Keratinocyte (primary cell): ENCODE measurements at regions not wholly inside any gene's neighbourhood (a gene's known extent, or its start where the extent isn't known, plus 50 kb on each side); places are given as distances from the start of the nearest gene placed in this dataset.

Source experiments
- DNase-seq: peaks from one replicate; pipeline ENCODE4 v3.0.0-alpha.2; 2011; ENCODE audit warnings: low read depth, missing footprints, low spot score
- FAIRE-seq: peaks from 2 replicates; lab custom pipeline; 2011; peaks lifted over from hg19 to GRCh38; lab: Jason Lieb, UNC
- H2AFZ ChIP-seq: 2 replicates; pipeline ENCODE4 v1.6.0; 2012; ENCODE audit warnings: low read length, control low read depth, inconsistent platforms; ENCODE audit not compliant: control insufficient read depth
- H3K27ac ChIP-seq: 2 replicates; pipeline ENCODE4 v1.5.1; 2011; ENCODE audit warnings: low read length; ENCODE audit not compliant: control insufficient read depth, insufficient read depth
- H3K27me3 ChIP-seq: 3 replicates; pipeline ENCODE4 v1.6.0; 2011; ENCODE audit warnings: low read length; ENCODE audit not compliant: control insufficient read depth, insufficient read depth; ENCODE audit errors: extremely low read depth
- H3K36me3 ChIP-seq, 2 experiments: 2 replicates in 1 of 2; 3 replicates in 1 of 2; pipeline ENCODE4 v1.5.1; 2011; ENCODE audit warnings: low read length in 2 of 2, mild to moderate bottlenecking in 1 of 2; ENCODE audit not compliant: control insufficient read depth in 2 of 2, insufficient read depth in 2 of 2; ENCODE audit errors: extremely low read depth in 1 of 2
- H3K4me1 ChIP-seq: 3 replicates; pipeline ENCODE4 v1.5.1; 2011; ENCODE audit warnings: low read length; ENCODE audit not compliant: control insufficient read depth, insufficient read depth; ENCODE audit errors: extremely low read depth
- H3K4me2 ChIP-seq: 3 replicates; pipeline ENCODE4 v1.6.0; 2011; ENCODE audit warnings: low read depth, low read length; ENCODE audit not compliant: control insufficient read depth, insufficient read depth; ENCODE audit errors: extremely low read depth
- H3K4me3 ChIP-seq, 3 experiments: fragments of 200-600 bp in 1 of 3; sonication (generic) in 1 of 3; 2 replicates in 2 of 3; 3 replicates in 1 of 3; pipeline ENCODE4 v1.5.1; 2011 to 2016; ENCODE audit warnings: low read length in 3 of 3, mild to moderate bottlenecking in 3 of 3, control low read depth in 2 of 3, inconsistent platforms in 1 of 3, low read depth in 1 of 3, mixed read lengths in 1 of 3, mixed run types in 1 of 3, moderate library complexity in 1 of 3; ENCODE audit not compliant: control insufficient read depth in 2 of 3, insufficient read depth in 2 of 3; ENCODE audit errors: extremely low read depth in 1 of 3
- H3K79me2 ChIP-seq: 2 replicates; pipeline ENCODE4 v1.6.0; 2012; ENCODE audit warnings: low read length; ENCODE audit not compliant: control insufficient read depth, insufficient read depth
- H3K9ac ChIP-seq: 3 replicates; pipeline ENCODE4 v1.6.0; 2011; ENCODE audit warnings: low read length; ENCODE audit not compliant: control insufficient read depth, insufficient read depth; ENCODE audit errors: extremely low read depth
- H3K9me1 ChIP-seq: 3 replicates; pipeline ENCODE4 v1.6.0; 2011; ENCODE audit warnings: low read length; ENCODE audit not compliant: control insufficient read depth, insufficient read depth; ENCODE audit errors: extremely low read depth
- H3K9me3 ChIP-seq: 2 replicates; pipeline ENCODE4 v1.5.1; 2012; ENCODE audit warnings: low read depth, low read length; ENCODE audit not compliant: control insufficient read depth
- H4K20me1 ChIP-seq: 3 replicates; pipeline ENCODE4 v1.6.0; 2011; ENCODE audit warnings: low read length; ENCODE audit not compliant: control insufficient read depth, insufficient read depth; ENCODE audit errors: extremely low read depth
- EZH2 ChIP-seq: IDR thresholded peaks from one replicate; pipeline ENCODE4 v1.6.1; 2012; ENCODE audit warnings: inconsistent platforms, mild to moderate bottlenecking, low read length, moderate library complexity
- dilution Hi-C: fragments of 300-500 bp; cut with MboI; formaldehyde crosslinking; loops from one replicate; pipeline ENCODE4 v1.7.0; 2020; ENCODE audit warnings: low sequenced_read_pairs; ENCODE audit not compliant: extremely low pct_ligation_motif_present
- TF ChIP-seq, protein P1 (sequence below), 3 experiments: IDR thresholded peaks in 1 of 3; conservative IDR thresholded peaks in 1 of 3; optimal IDR thresholded peaks in 1 of 3; 2 replicates in 2 of 3; 3 replicates in 1 of 3; pipeline versions ENCODE3 to v1.5.1; 2011; ENCODE audit warnings: low read length in 3 of 3, mild to moderate bottlenecking in 3 of 3, moderate library complexity in 2 of 3, control low read depth in 1 of 3, inconsistent platforms in 1 of 3; ENCODE audit not compliant: insufficient read depth in 2 of 3; ENCODE audit errors: extremely low read depth in 1 of 3

GRCh38 chr20:56860413-56860812 is 231.3 kb downstream of the TFAP2C start:
- no peak overlapping the region for H3K4me3 ChIP-seq
- H3K4me2 ChIP-seq: no peak overlapping the region
- H3K36me3 ChIP-seq: no peaks in the 10 kb centered on the region
- DNase-seq (no peak), FAIRE-seq (no peak)
- H2AFZ ChIP-seq: no peak overlapping the region
- no peaks in the 10 kb centered on the region for H3K9me3 ChIP-seq
- dilution Hi-C loops: no loop called here
- TF ChIP-seq, protein P1, sequence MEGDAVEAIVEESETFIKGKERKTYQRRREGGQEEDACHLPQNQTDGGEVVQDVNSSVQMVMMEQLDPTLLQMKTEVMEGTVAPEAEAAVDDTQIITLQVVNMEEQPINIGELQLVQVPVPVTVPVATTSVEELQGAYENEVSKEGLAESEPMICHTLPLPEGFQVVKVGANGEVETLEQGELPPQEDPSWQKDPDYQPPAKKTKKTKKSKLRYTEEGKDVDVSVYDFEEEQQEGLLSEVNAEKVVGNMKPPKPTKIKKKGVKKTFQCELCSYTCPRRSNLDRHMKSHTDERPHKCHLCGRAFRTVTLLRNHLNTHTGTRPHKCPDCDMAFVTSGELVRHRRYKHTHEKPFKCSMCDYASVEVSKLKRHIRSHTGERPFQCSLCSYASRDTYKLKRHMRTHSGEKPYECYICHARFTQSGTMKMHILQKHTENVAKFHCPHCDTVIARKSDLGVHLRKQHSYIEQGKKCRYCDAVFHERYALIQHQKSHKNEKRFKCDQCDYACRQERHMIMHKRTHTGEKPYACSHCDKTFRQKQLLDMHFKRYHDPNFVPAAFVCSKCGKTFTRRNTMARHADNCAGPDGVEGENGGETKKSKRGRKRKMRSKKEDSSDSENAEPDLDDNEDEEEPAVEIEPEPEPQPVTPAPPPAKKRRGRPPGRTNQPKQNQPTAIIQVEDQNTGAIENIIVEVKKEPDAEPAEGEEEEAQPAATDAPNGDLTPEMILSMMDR (optimal IDR thresholded peaks at IDR 0.05 in 1 of 3, IDR thresholded peaks at IDR 0.05 in 1 of 3, conservative IDR thresholded peaks at IDR 0.05 in 1 of 3; ENCODE audit: extremely low read depth in 1 of 3, insufficient read depth in 2 of 3, low read length in 3 of 3): no peak
- TF ChIP-seq EZH2: no peak
- no peaks in the 10 kb centered on the region for H4K20me1 ChIP-seq
- H3K9ac ChIP-seq: no peak overlapping the region
- H3K27me3 ChIP-seq: peaks cover 7% of the 10 kb centered on the region
- no peaks in the 10 kb centered on the region for H3K9me1 ChIP-seq
- no peaks in the 10 kb centered on the region for H3K79me2 ChIP-seq
- H3K4me1 ChIP-seq: no peaks in the 10 kb centered on the region
- H3K27ac ChIP-seq: no peak overlapping the region

GRCh38 chr20:56861590-56861989 is 232.5 kb downstream of the TFAP2C start:
- no peak overlapping the region for H3K4me3 ChIP-seq
- no peaks in the 10 kb centered on the region for H3K9me3 ChIP-seq
- H3K4me1 ChIP-seq: no peaks in the 10 kb centered on the region
- H3K9ac ChIP-seq: no peak overlapping the region
- no peak overlapping the region for H3K4me2 ChIP-seq
- H4K20me1 ChIP-seq: no peaks in the 10 kb centered on the region
- dilution Hi-C loops: no loop called here
- no peak overlapping the region for H3K27ac ChIP-seq
- no peaks in the 10 kb centered on the region for H3K36me3 ChIP-seq
- DNase-seq (no peak), FAIRE-seq (no peak)
- no peak for TF ChIP-seq EZH2
- TF ChIP-seq, protein P1 (optimal IDR thresholded peaks at IDR 0.05 in 1 of 3, IDR thresholded peaks at IDR 0.05 in 1 of 3, conservative IDR thresholded peaks at IDR 0.05 in 1 of 3; ENCODE audit: extremely low read depth in 1 of 3, insufficient read depth in 2 of 3, low read length in 3 of 3): no peak
- H3K27me3 ChIP-seq: peaks cover 11% of the 10 kb centered on the region
- H2AFZ ChIP-seq: no peak overlapping the region
- no peaks in the 10 kb centered on the region for H3K79me2 ChIP-seq
- H3K9me1 ChIP-seq: no peaks in the 10 kb centered on the region
